PC-3 (cell line): ENCODE measurements at regions not wholly inside any gene's neighbourhood (a gene's known extent, or its start where the extent isn't known, plus 50 kb on each side); places are given as distances from the start of the nearest gene placed in this dataset.

Experiments
- ATAC-seq: fragments of 200-7000 bp; cut with Tn5 transposase; 2 replicates; pipeline ENCODE4 v1.9.1; 2020; ENCODE audit warnings: mild to moderate bottlenecking, moderate library complexity
- BruUV-seq: library from RNA; stranded (reverse); fragments of 400-500 nt; replicated peaks from 2 replicates; lab custom pipeline; 2021; lab: Mats Ljungman, UMichigan
- CTCF ChIA-PET: fragments of 300-600 bp; sonication (Branson Sonifier 250); formaldehyde crosslinking; loops from one replicate; lab custom pipeline; 2022; ENCODE audit warnings: antibody characterized with exemption; lab: Charles Lee
- POLR2A ChIA-PET: fragments of 300-600 bp; sonication (Branson Sonifier 250); formaldehyde crosslinking; loops from one replicate; lab custom pipeline; 2022; ENCODE audit warnings: antibody characterized with exemption; ENCODE audit not compliant: unreplicated experiment; lab: Charles Lee
- DNase-seq: peaks from one replicate; pipeline ENCODE4 v3.0.0-alpha.2; 2015
- H2AFZ ChIP-seq: fragments of 300-600 bp; sonication (generic); 2 replicates; pipeline ENCODE4 v1.6.0; 2016; ENCODE audit warnings: antibody characterized with exemption, low read length
- H3F3A ChIP-seq: fragments of 300-600 bp; sonication (generic); one replicate; pipeline ENCODE4 v1.6.0; 2017; ENCODE audit warnings: antibody characterized with exemption, low read length, control low read depth, mild to moderate bottlenecking; ENCODE audit not compliant: unreplicated experiment
- H3K27ac ChIP-seq: fragments of 300-600 bp; sonication (generic); 2 replicates; pipeline ENCODE4 v1.5.1; 2016; ENCODE audit warnings: mild to moderate bottlenecking, low read length
- H3K27me3 ChIP-seq: fragments of 300-600 bp; sonication (generic); 2 replicates; pipeline ENCODE4 v1.6.1; 2016; ENCODE audit warnings: low read length, mixed read lengths
- H3K36me3 ChIP-seq: fragments of 300-600 bp; sonication (generic); 2 replicates; pipeline ENCODE4 v1.6.1; 2016; ENCODE audit warnings: low read depth, mixed run types, low read length, mixed read lengths
- H3K4me1 ChIP-seq: fragments of 300-600 bp; sonication (generic); 2 replicates; pipeline ENCODE4 v1.5.1; 2016; ENCODE audit warnings: low read length; ENCODE audit not compliant: insufficient read depth
- H3K4me2 ChIP-seq: fragments of 300-600 bp; sonication (generic); 2 replicates; pipeline ENCODE4 v1.6.0; 2016; ENCODE audit warnings: low read length
- H3K4me3 ChIP-seq: fragments of 300-600 bp; sonication (generic); 2 replicates; pipeline ENCODE4 v1.5.1; 2016; ENCODE audit warnings: mild to moderate bottlenecking, low read length, mixed read lengths
- H3K79me2 ChIP-seq: fragments of 300-600 bp; sonication (generic); 2 replicates; pipeline ENCODE4 v1.6.1; 2017; ENCODE audit warnings: low read length, mixed read lengths
- H3K9ac ChIP-seq: fragments of 300-600 bp; sonication (generic); 2 replicates; pipeline ENCODE4 v1.6.0; 2016; ENCODE audit warnings: mild to moderate bottlenecking, low read length
- H3K9me2 ChIP-seq: fragments of 300-600 bp; sonication (generic); replicated peaks from 2 replicates; pipeline ENCODE4 v1.6.1; 2016; ENCODE audit warnings: mixed run types, low read length, mixed read lengths
- H3K9me3 ChIP-seq: fragments of 300-600 bp; sonication (generic); 2 replicates; pipeline ENCODE4 v1.6.1; 2016; ENCODE audit warnings: low read length, mixed read lengths
- H4K20me1 ChIP-seq: fragments of 300-600 bp; sonication (generic); 2 replicates; pipeline ENCODE4 v1.6.1; 2016; ENCODE audit warnings: low read length, mixed read lengths
- CTCF ChIP-seq: fragments of 300-600 bp; sonication (generic); conservative IDR thresholded peaks from 2 replicates; pipeline ENCODE4 v1.5.1; 2017; ENCODE audit warnings: antibody characterized with exemption, low read depth, mild to moderate bottlenecking, low read length
- EZH2 ChIP-seq: fragments of 300-600 bp; sonication (generic); IDR thresholded peaks from one replicate; pipeline ENCODE4 v1.6.1; 2017; ENCODE audit warnings: antibody characterized with exemption, mild to moderate bottlenecking, low read length; ENCODE audit not compliant: unreplicated experiment
- EZH2phosphoT487 ChIP-seq: fragments of 300-600 bp; sonication (generic); IDR thresholded peaks from 2 replicates; pipeline ENCODE4 v1.6.1; 2018; ENCODE audit warnings: mild to moderate bottlenecking, antibody characterized with exemption, low read length, borderline replicate concordance
- intact Hi-C: fragments of 100-400 bp; cut with micrococcal nuclease; formaldehyde crosslinking; loops from 2 replicates; pipeline ENCODE4 v1.9.0; 2023

- H3F3A ChIP-seq = no peaks in the 10 kb centered on the region
- BruUV-seq = no TSS peak
- no peaks in the 10 kb centered on the region for H4K20me1 ChIP-seq
- ChIA-PET POLR2A (no interaction called here), CTCF (no interaction called here)
- TF ChIP-seq CTCF (no peak), EZH2 (no peak), EZH2phosphoT487 (no peak)
- ATAC-seq (no peak), DNase-seq (no peak)
- no peaks in the 10 kb centered on the region for H3K9me2 ChIP-seq
- H3K79me2 ChIP-seq = peaks cover 7% of the 10 kb centered on the region; the same call in 1 of the 2 replicates
- no peaks in the 10 kb centered on the region for H3K27me3 ChIP-seq
- H3K36me3 ChIP-seq = no peaks in the 10 kb centered on the region
- intact Hi-C loops = no loop called here
- H3K4me3 ChIP-seq = no peak overlapping the region
- H2AFZ ChIP-seq = no peak overlapping the region
- H3K9ac ChIP-seq = no peak overlapping the region
- H3K27ac ChIP-seq = no peak overlapping the region
- no peaks in the 10 kb centered on the region for H3K9me3 ChIP-seq
- H3K4me1 ChIP-seq = peaks cover 5% of the 10 kb centered on the region; the same call in 1 of the 2 replicates
- no peak overlapping the region for H3K4me2 ChIP-seq
Measured at GRCh38 chr16:85190572-85190971, 78.3 kb upstream of the CIBAR2 start.

GRCh38 chr16:85191341-85191965 lies 79.2 kb upstream of the CIBAR2 start:
- intact Hi-C loops = no loop called here
- no peaks in the 10 kb centered on the region for H3K9me3 ChIP-seq
- H3K27me3 ChIP-seq = no peaks in the 10 kb centered on the region
- DNase-seq (no peak), ATAC-seq (no peak)
- no peak overlapping the region for H3K9ac ChIP-seq
- CTCF ChIA-PET = no interaction called here
- BruUV-seq = no TSS peak
- H3K36me3 ChIP-seq = no peaks in the 10 kb centered on the region
- H3K4me2 ChIP-seq = no peak overlapping the region
- no peak for TF ChIP-seq EZH2
- no peak for TF ChIP-seq CTCF
- no peak for TF ChIP-seq EZH2phosphoT487
- no peaks in the 10 kb centered on the region for H3K9me2 ChIP-seq
- no peak overlapping the region for H3K27ac ChIP-seq
- H2AFZ ChIP-seq = no peak overlapping the region
- POLR2A ChIA-PET = no interaction called here
- H3K79me2 ChIP-seq = peaks cover 7% of the 10 kb centered on the region; the same call in 1 of the 2 replicates
- no peaks in the 10 kb centered on the region for H3F3A ChIP-seq
- no peaks in the 10 kb centered on the region for H4K20me1 ChIP-seq
- H3K4me1 ChIP-seq = peaks cover 5% of the 10 kb centered on the region; the same call in 1 of the 2 replicates
- no peak overlapping the region for H3K4me3 ChIP-seq
